ENCODE measurements at regions not wholly inside any gene's neighbourhood (a gene's known extent, or its start where the extent isn't known, plus 50 kb on each side); places are given as distances from the start of the nearest gene placed in this dataset.

- TF ChIP-seq CTCF (IDR thresholded peaks at IDR 0.05; ENCODE audit: control extremely low read depth in 1 of 3, insufficient read depth in 1 of 3, low read depth in 1 of 3, low read length in 3 of 3), result no peak
- TF ChIP-seq PHF8 (conservative IDR thresholded peaks at IDR 0.05; ENCODE audit: low read depth, low read length), result no peak
- TF ChIP-seq POLR2AphosphoS5 (IDR thresholded peaks at IDR 0.05; ENCODE audit: low read depth, low read length), result no peak
- no peak for TF ChIP-seq SP1 (IDR thresholded peaks at IDR 0.05; ENCODE audit: low read depth, low read length)
- no peak for TF ChIP-seq SRF (IDR thresholded peaks at IDR 0.05; ENCODE audit: low read depth, low read length)
- TF ChIP-seq MAX (IDR thresholded peaks at IDR 0.05), result no peak
- no peak for TF ChIP-seq EP300 (IDR thresholded peaks at IDR 0.05; ENCODE audit: borderline replicate concordance in 1 of 2, low read depth in 2 of 2, low read length in 2 of 2)
- no peak for TF ChIP-seq POLR2A (IDR thresholded peaks at IDR 0.05; ENCODE audit: control extremely low read depth in 1 of 2, low read depth in 2 of 2, low read length in 2 of 2)
- no peak for TF ChIP-seq TAF1 (IDR thresholded peaks at IDR 0.05; ENCODE audit: low read depth, low read length)
Measured at GRCh38 chr6:147627411-147627810, 118.9 kb downstream of the SAMD5 start.

Data from H1 (cell line).